DMS153 treated with DMSO at 0.1 percent for 48 hours (cell line): ENCODE measurements at regions not wholly inside any gene's neighbourhood (a gene's known extent, or its start where the extent isn't known, plus 50 kb on each side); places are given as distances from the start of the nearest gene placed in this dataset.
"Not testable (repeated sequence)": the region's sequence is repeated elsewhere in the genome, so short reads cannot be mapped to it uniquely, and the experiment has no call there.

Experiments
- DNase-seq: peaks from one replicate; lab custom pipeline; 2025; ENCODE audit not compliant: unreplicated experiment; lab: John Stamatoyannopoulos, UW

DNA sequence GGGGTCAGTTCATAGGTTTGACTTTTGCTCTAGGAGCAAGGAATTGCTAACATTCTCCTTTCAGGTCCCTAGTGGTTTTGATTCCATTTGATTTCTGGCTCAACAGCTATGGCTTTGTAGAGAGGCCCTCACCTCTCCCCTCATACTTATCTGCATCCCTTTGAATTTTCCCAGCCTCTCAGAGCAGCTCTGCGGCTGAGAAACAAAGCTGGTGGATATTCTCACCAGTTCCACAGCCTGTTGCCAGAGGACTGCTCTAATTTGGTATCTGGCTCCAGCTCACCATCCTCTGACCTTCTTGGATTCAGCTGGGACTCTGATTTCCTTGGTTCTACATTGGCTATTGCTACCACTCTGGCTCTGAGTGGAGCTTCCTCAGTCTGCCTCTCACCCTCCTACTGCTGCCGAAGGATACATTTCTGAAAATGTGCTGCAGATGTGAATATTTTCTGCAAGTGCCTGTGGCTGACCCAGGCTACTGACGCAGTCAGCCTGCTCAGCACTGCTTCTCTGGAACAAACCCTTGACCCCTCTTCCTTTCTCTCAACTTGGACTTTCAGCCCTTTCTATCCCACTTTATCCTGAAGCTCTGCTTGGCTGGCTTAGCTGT lies 110.9 kb upstream of the ENPEP start:
- no peak for DNase-seq

DNA sequence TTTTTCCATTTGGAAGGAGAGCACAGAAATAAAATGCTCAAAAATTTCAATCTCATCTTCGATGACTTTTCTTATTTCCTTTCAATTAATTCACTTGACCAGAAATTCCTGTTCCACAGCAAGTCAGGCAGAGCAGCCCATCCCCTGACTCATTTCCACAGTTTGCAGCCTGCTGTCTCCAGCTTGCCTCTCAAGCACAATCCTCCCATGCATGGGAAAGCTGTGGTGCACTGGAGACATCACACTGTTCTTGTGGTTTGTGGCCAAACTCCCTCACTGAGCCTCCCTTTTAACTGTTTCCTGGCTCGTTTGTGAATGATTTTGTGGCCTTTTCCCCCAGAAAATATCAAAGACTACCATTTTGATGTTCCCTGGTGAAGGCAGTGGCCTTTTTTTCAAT lies 114.0 kb upstream of the ENPEP start:
- no peak for DNase-seq

DNA sequence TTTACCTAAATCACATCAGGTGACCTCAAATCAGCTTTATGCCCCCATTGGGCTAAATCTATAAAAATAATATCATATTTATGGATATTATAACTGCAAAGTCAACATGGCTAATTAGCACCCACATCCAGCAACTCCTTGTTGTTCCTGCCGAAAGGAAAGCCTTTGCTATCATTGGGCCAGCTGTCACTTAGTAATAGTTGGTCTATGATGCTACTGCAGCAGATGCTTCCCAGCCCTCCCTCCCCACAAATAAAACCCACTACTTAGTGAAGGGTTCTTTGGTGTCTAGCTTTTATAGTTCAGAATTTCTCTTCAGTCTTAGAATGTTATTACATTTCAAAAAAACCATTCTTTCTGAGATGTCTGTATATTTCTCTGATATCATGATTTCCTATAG lies 116.9 kb upstream of the ENPEP start:
- no peak for DNase-seq

DNA sequence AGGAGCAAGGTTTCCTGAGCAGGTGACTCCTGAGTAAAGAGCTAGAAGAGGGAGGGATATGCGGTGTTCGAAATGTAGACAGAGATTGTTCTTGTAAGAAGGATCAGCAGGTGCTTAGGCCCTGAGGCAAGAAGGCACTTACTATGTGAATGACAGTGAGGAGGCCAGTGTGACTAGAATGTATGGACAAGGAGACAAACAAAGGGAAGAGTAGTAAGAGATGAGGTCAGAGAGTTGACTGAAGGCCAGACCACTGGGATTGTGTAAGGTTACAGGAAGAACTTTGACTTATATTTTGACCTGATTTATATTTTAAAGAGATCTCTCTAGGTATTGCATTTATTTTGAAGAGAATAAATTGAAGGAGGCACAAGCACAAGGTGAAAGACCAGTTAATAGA lies 118.4 kb upstream of the ENPEP start:
- no peak for DNase-seq

DNA sequence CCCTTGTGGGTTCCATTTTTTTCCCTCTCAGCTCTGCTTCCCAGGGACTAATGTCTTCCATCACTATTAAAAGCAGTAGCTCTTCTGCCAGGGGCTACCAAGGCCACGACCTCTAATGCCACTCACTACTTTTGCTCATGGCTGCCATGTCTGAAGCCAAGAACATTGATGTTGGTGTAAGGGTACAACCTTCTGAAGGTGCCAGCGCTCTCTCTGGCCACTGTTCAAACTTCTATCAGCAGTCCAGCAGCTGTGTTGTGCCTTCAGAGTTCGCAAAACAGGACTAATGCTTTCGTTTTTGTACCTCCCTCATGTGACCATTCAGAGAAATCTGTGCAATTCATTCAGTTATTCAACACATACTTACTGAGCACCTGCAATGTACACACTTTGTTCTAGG lies 121.5 kb upstream of the ENPEP start:
- DNase-seq: no peak

DNA sequence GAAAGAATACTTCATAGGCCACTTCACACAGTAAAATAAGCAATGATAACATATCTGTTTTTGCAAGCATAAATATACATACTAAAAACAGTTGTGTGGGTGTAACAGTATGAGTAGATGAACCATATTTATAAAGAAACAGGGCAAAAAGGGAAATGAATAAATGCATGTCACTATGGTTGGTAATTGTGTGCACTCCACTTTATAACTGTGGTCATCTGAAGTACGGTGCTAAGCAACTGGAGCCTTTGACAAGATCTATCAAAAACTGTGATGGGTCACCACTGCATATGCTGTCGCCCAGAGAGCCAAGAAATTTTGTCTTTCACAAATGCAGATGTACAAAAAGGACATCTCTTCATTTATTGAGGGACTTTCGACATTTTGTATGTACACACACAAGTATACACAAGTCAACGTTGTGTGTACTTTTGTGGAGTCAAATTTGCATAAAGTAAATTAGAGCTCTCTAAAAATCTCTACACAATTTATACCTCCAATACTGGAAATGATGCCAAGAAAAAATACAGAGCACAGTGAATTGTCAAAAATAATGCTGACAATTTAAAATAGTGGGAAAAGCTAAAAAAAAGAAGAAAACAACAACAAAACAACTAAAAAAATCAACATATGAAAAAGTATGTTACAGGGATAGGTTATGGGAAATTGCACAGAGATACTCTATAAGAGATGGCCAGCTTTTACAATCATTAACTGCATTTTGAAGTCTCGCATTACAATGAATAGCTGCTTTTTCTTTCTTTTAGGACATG lies 123.1 kb upstream of the ENPEP start:
- DNase-seq: no peak

DNA sequence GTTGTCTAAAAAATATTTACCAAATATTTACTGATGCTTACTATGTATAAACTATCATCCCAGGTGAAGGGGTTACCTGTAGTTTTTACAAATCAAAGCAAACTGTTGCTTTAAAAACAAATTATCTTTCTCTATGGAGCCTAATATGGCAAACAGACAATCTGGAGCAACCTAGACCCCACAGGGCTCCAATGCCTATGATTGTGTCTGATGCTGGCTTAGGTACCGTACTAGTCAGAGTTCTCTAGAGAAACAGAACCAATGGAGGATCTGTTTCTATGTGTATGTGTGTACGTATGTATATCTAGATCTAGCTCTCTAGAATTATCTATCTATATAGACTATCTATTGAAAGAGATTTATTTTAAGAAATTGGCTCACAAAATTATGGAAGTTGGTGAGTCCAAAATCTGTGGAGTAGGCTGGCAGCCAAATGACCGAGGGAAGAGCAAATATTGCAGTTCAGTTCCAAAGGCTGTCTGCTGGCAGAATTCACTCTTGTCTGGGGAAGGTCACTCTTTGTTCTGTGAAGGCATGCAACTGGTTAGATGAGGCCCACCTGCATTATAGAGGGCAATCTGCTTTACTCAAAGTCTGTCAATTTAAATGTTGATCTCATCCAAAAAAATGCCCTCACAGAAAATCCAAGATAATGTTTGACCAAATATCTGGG lies 127.1 kb upstream of the ENPEP start:
- no peak for DNase-seq

DNA sequence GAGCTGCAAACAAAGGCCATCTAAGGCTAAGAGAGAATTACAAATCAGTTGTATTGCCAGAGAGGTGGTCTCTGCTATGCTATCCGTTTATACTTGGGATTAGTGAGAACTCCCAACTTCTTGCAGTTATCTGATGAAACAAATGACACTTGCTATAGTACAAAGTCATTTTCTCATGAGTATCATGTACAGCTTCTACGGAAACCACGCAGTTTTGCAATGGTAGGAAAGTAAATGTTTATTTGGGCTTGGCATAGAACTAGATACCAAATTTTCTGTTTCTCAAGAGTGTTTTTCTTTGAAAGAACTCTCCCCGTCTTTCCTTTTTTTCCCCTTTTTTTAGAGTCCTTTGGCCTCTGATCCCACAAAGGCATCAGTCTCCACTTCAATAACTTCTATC lies 128.2 kb upstream of the ENPEP start:
- DNase-seq: no peak

DNA sequence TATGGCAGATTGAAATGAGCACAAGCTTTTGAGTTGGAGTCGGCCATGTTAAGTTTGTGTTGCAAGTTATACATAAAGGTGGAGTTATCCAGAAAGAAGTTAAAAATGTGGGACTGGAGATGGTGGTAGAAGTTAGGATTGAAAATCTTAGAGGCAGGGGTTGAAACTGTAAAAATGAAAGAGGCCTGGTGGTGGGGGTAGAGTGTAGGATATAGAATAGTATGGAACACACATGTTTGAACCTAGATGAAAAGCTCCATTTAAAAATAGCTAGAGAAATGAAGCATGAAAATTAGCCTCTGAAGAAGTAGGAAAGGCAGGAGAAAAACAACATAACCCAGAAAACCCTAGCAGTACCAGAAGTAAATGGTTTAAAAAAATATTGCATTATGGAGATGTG lies 131.8 kb upstream of the ENPEP start:
- DNase-seq: peak; percentile 3

DNA sequence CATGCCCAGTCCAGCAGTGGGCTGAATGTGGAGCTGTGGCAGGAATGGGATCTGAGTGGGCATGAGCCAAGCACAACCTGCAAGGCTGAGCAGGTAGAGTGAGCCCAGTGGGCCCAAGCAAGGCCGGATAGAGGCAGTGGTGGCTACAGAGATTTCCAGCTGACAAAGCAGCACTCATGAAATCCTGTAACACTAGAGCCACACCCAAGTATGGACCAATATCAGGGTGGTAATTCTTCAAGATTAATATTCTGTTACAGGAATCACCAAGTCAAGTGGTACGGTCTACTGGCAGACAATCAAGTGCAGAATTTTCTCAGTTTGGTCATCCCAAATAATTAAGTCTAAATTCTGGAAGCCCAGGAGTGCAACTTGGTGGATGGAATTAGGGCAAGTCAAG lies 132.4 kb upstream of the ENPEP start:
- DNase-seq: no peak

DNA sequence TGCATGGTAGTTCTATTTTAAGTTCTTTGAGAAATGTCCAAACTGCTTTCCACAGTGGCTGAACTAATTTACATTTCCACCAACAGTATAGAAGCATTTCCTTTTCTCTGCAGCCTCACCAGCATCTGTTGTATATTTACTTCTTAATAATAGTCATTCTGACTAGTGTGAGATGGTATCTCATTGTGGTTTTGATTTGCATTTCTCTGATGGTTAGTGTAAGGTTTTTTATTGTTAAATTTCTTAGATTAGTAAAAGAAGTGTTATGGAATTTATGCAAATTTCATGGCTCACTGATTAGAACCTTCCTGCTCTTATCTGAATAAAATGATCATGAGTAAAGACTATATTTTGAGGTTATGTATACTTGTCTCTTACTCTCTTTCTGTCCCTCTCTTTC lies 134.8 kb upstream of the ENPEP start:
- DNase-seq: not testable (repeated sequence)

DNA sequence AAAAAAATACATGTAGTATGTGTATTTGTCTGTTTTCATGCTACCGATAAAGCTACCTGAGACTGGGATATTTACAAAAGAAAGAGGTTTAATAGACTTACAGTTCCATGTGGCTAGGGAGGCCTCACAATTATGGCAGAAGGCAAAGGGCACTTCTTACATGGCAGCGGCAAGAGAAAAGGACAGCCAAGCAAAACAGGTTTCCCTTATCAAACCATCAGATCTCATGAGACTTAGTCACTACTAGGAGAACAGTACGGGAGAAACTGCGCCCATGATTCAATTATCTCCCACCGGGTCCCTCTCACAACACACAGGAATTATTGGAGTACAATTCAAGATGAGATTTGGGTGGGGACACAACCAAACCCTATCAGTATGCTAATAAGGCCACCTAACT lies 137.0 kb upstream of the ELOVL6 start:
- DNase-seq: no peak

DNA sequence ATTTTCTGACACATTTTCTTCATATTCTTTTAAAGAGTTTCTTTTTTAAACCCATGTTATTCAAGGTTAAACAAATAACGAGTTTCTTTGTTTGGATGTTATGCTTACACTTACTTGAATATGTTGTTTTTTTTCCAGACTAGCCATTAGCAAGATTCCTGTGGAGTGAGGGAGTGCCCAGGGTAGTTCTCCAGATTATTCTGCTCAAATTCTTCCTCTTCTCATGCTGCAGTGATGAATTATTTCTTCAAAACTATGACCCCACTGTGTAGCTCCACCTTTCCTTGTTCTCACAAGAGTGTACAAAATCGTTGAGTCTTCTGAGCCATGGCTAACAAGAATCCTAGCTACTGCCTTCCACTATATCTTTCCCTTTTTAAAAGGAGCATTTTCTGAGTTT lies 134.1 kb upstream of the ELOVL6 start:
- no peak for DNase-seq

DNA sequence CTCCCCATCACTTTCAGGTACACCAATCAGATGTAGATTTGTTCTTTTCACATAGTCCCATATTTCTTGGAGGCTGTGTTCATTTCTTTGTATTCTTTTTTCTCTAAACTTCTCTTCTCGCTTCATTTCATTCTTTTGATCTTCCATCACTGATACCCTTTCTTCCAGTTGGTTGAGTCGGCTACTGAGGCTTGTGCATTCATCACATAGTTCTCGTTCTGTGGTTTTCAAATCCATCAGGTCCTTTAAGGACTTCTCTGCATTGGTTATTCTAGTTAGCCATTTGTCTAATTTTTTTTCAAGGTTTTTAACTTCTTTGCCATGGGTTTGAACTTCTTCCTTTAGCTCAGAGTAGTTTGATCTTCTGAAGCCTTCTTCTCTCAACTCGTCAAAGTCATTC lies 128.0 kb upstream of the ELOVL6 start:
- not testable (repeated sequence) for DNase-seq

DNA sequence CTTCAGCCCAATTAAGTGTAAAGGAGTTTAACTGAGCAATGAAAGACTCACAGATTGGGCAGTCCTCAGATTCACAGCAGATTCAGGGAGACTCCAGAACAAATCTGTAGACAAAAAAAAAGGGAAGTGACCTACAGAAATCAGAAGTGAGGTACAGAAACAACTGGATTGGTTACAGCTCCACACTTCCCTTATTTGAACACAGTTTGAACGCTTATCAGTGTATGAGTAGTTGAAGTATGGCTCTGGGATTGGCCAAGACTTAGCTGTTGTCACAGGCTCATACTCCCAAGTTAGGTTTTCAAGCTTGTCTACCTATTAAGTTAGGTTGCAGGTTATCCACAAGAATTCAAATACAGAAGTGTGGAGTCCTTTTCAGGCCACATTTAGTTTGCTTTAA lies 112.4 kb upstream of the ELOVL6 start:
- DNase-seq: no peak

DNA sequence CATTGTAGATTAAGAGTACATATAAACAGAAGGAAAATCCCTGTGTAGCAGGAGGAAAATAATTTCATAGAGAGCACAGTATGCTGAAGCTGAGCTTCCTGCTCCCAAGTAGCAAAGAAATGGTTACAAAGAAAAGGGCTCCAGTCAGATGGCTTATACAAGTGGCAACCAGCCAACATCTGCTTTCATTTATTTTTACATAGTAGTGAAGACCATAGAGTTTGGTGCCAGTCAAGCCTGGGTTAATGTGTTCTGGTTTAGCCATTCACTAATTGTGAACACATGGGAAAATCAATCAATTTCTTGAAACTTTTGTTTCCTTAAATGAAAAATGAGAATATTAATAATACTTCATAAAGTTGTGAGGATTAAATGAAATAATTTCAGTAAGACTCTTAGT lies 111.3 kb upstream of the ELOVL6 start:
- no peak for DNase-seq

DNA sequence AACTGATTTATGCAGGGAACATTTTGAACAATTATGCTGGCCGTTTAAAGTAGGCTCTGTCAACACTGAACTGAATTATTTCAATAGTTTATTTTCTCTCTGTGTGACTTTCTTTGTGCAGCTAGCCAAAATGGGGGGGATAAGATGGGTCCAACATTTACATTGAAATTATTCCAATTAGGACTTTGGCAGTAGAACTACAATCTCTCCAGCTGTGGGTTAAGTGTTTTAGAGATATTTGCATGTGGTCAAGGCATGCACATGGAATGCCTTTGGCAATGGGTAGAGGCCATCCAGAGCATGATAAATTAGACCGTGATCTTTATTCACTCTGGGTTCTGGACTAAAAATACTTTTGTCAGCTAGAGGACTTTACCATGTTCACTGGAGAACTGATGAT lies 107.9 kb upstream of the ELOVL6 start:
- DNase-seq: no peak

DNA sequence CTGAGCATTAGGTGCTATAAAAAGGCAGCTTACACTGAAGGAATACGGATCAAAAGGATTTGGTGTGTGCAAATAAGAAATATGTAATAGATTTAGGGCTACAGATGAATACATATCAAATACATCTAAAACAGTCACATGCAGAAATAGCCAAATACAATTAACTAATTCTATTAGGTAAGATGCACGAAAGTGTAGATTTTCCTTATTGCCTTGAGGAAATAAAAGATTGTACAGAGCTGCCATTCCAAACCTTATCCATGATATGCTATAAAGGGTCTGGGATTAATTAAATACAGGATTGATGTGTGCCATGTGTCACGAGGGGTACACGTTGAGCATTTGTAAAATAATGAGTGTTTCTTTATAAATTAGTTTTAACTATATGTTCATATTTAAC lies 107.0 kb upstream of the ELOVL6 start:
- no peak for DNase-seq

DNA sequence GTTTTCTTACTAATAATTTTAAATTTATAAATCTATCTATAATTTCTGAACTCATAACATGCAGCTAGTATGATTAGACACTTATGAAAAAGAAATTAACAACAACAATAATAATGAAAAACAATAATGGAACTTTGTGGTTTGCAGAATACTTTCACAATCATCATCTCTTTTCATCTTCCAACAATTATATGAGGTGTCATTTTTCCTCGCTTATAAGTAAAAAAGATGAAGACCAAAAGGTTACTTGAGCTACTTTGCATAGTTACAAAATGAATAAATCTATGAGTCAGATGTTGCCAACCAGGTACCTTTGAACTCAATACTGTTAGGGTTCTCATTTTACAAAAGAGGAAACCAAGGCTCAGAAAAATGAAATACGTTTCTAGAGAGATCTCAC lies 98.5 kb upstream of the ELOVL6 start:
- DNase-seq: no peak

DNA sequence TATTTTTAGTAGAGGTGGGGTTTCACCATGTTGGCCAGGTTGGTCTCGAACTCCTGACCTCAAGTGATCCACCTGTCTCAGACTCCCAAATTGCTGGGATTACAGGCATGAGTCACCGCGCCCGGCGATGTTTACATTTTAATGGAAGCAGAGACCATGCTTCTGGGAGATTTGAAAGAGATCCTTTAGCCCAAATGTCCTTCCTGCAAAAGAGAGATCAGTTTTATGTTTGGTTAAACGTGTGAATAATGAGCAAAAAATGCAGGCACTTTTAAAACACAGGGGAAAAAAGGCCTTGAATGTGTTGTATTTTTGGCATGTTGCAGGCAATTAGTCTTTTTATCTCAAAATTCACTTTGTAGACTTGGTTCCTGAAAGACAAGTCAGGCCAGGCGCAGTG lies 95.8 kb upstream of the ELOVL6 start:
- no peak for DNase-seq

DNA sequence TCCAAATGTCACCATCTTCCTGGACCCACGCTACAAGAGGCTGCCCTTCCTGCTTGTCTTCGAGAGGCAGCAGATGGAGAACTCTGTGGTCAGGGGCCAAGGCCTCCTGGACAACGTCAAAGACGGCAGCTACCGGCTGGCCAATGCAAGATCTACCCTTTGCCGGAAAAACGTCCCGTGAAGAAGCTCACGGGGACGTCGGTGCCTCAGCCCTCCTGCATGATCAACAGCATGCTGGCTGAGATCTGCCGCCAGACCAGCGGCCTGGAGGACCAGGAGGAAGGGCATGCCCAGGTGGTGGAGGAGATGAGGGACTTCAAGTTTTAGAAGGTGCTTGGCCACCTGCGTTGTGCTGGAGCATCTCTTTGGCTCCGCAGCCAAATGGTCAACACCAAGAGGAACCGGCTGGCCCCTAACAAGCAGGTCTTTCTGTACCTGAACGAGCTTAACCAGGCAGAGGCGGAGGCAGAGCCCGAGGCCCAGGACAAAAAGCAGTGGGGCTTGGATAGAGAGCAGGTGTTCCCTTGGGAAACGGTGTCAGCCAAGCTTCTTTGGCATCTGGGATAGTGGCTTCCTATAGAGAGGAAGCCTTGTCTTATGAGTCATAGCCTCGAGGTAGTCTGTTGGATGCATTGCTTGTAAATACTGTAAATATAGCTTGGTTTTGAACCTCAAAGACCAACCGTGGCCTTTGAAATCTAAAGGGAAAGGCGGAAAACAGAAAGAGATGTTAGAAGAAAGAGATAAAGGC lies 94.8 kb upstream of the ELOVL6 start:
- DNase-seq: no peak

DNA sequence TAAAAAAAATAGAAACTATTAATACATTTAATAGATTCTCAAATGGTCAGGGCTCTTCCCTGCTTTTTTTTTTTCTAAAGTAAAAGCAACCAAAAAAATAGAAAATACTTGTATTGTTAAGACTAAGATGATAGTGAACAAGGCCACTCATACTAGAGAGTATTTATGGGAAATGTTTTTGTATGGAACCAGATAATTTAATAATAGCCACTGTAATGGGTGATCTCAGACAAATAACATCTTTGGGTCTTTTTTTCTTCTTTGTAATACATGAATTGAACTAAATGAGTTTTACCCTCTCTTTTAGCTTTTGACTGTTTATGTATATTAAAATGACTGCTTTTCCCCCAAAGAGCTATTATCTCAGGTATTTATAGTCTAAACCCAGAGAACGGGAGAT lies 92.1 kb upstream of the ELOVL6 start:
- DNase-seq: no peak
